ENCODE measurements at regions not wholly inside any gene's neighbourhood (a gene's known extent, or its start where the extent isn't known, plus 50 kb on each side); places are given as distances from the start of the nearest gene placed in this dataset.

GRCh38 chr18:76265497-76266235 lies 229.4 kb downstream of the ZNF516 start:
- no peaks in the 10 kb centered on the region for H3K9me3 Mint-ChIP-seq (ENCODE audit: insufficient read depth)
- peaks cover 1% of the 10 kb centered on the region for H3K27me3 Mint-ChIP-seq (ENCODE audit: low read depth)
- H3K27ac Mint-ChIP-seq: no peak overlapping the region
- DNase-seq (no peak), ATAC-seq (no peak)
- no peaks in the 10 kb centered on the region for H3K4me1 Mint-ChIP-seq (ENCODE audit: low read depth)
- POLR2A ChIA-PET: no interaction called here
- H3K36me3 Mint-ChIP-seq (ENCODE audit: low read depth): no peaks in the 10 kb centered on the region
- CTCF ChIA-PET: no interaction called here
- H3K4me3 Mint-ChIP-seq: no peak overlapping the region

GRCh38 chr18:76264876-76265250 lies 230.2 kb downstream of the ZNF516 start:
- no peaks in the 10 kb centered on the region for H3K36me3 Mint-ChIP-seq (ENCODE audit: low read depth)
- CTCF ChIA-PET: no interaction called here
- no peaks in the 10 kb centered on the region for H3K9me3 Mint-ChIP-seq (ENCODE audit: insufficient read depth)
- DNase-seq: no peak
- POLR2A ChIA-PET: no interaction called here
- no peak for ATAC-seq
- no peak overlapping the region for H3K4me3 Mint-ChIP-seq
- H3K4me1 Mint-ChIP-seq (ENCODE audit: low read depth): no peaks in the 10 kb centered on the region
- peaks cover 1% of the 10 kb centered on the region for H3K27me3 Mint-ChIP-seq (ENCODE audit: low read depth)
- H3K27ac Mint-ChIP-seq: no peak overlapping the region

GRCh38 chr18:76264198-76264875 lies 230.7 kb downstream of the ZNF516 start:
- no peak for ATAC-seq
- Mint-ChIP-seq H3K9me3 (ENCODE audit: insufficient read depth) (no peaks in the 10 kb centered on the region), H3K27ac (no peak overlapping the region), H3K27me3 (ENCODE audit: low read depth) (peaks cover 1% of the 10 kb centered on the region), H3K4me1 (ENCODE audit: low read depth) (no peaks in the 10 kb centered on the region), H3K36me3 (ENCODE audit: low read depth) (no peaks in the 10 kb centered on the region), H3K4me3 (no peak overlapping the region)
- CTCF ChIA-PET: no interaction called here
- no peak for DNase-seq
- POLR2A ChIA-PET: no interaction called here

- no peaks in the 10 kb centered on the region for H3K9me3 Mint-ChIP-seq (ENCODE audit: insufficient read depth)
- no peak overlapping the region for H3K4me3 Mint-ChIP-seq
- no peaks in the 10 kb centered on the region for H3K4me1 Mint-ChIP-seq (ENCODE audit: low read depth)
- H3K27ac Mint-ChIP-seq: no peak overlapping the region
- ChIA-PET CTCF (no interaction called here), POLR2A (no interaction called here)
- H3K27me3 Mint-ChIP-seq (ENCODE audit: low read depth): no peaks in the 10 kb centered on the region
- ATAC-seq (no peak), DNase-seq (no peak)
- no peaks in the 10 kb centered on the region for H3K36me3 Mint-ChIP-seq (ENCODE audit: low read depth)
Measured at GRCh38 chr18:76263046-76264005, 231.7 kb downstream of the ZNF516 start.

GRCh38 chr18:76260941-76261472 lies 234.0 kb downstream of the ZNF516 start:
- no peak overlapping the region for H3K27ac Mint-ChIP-seq
- H3K4me3 Mint-ChIP-seq: no peak overlapping the region
- DNase-seq (no peak), ATAC-seq (no peak)
- H3K27me3 Mint-ChIP-seq (ENCODE audit: low read depth): peaks cover 2% of the 10 kb centered on the region
- no peaks in the 10 kb centered on the region for H3K9me3 Mint-ChIP-seq (ENCODE audit: insufficient read depth)
- ChIA-PET CTCF (no interaction called here), POLR2A (no interaction called here)
- H3K4me1 Mint-ChIP-seq (ENCODE audit: low read depth): no peaks in the 10 kb centered on the region
- no peaks in the 10 kb centered on the region for H3K36me3 Mint-ChIP-seq (ENCODE audit: low read depth)

GRCh38 chr18:76259711-76260110 lies 235.3 kb downstream of the ZNF516 start:
- ChIA-PET CTCF (no interaction called here), POLR2A (interaction anchor here (0.7 kb wide), 1 partner anchor 1612 kb away, joined by 3 read pairs; no protein-coding TSS in a partner anchor)
- H3K4me1 Mint-ChIP-seq (ENCODE audit: low read depth): no peaks in the 10 kb centered on the region
- no peaks in the 10 kb centered on the region for H3K36me3 Mint-ChIP-seq (ENCODE audit: low read depth)
- H3K4me3 Mint-ChIP-seq: no peak overlapping the region
- no peak overlapping the region for H3K27ac Mint-ChIP-seq
- H3K27me3 Mint-ChIP-seq (ENCODE audit: low read depth): peaks cover 6% of the 10 kb centered on the region
- ATAC-seq: no peak
- no peaks in the 10 kb centered on the region for H3K9me3 Mint-ChIP-seq (ENCODE audit: insufficient read depth)
- DNase-seq: no peak

GRCh38 chr18:76259096-76259495 lies 235.9 kb downstream of the ZNF516 start:
- no peak overlapping the region for H3K27ac Mint-ChIP-seq
- H3K9me3 Mint-ChIP-seq (ENCODE audit: insufficient read depth): no peaks in the 10 kb centered on the region
- no peaks in the 10 kb centered on the region for H3K4me1 Mint-ChIP-seq (ENCODE audit: low read depth)
- ATAC-seq: no peak
- H3K36me3 Mint-ChIP-seq (ENCODE audit: low read depth): no peaks in the 10 kb centered on the region
- ChIA-PET CTCF (no interaction called here), POLR2A (no interaction called here)
- DNase-seq: no peak
- H3K27me3 Mint-ChIP-seq (ENCODE audit: low read depth): peaks cover 6% of the 10 kb centered on the region
- no peak overlapping the region for H3K4me3 Mint-ChIP-seq

GRCh38 chr18:76258209-76258608 lies 236.8 kb downstream of the ZNF516 start:
- peaks cover 6% of the 10 kb centered on the region for H3K27me3 Mint-ChIP-seq (ENCODE audit: low read depth)
- CTCF ChIA-PET: interaction anchor here (0.8 kb wide), 1 partner anchor 21 kb away, joined by 4 read pairs; no protein-coding TSS in a partner anchor
- no peak overlapping the region for H3K27ac Mint-ChIP-seq
- no peaks in the 10 kb centered on the region for H3K4me1 Mint-ChIP-seq (ENCODE audit: low read depth)
- ATAC-seq (no peak), DNase-seq (no peak)
- no peaks in the 10 kb centered on the region for H3K36me3 Mint-ChIP-seq (ENCODE audit: low read depth)
- H3K9me3 Mint-ChIP-seq (ENCODE audit: insufficient read depth): no peaks in the 10 kb centered on the region
- POLR2A ChIA-PET: no interaction called here
- H3K4me3 Mint-ChIP-seq: no peak overlapping the region

- Mint-ChIP-seq H3K4me1 (ENCODE audit: low read depth) (no peaks in the 10 kb centered on the region), H3K36me3 (ENCODE audit: low read depth) (no peaks in the 10 kb centered on the region), H3K27me3 (ENCODE audit: low read depth) (peaks cover 6% of the 10 kb centered on the region), H3K27ac (no peak overlapping the region), H3K9me3 (ENCODE audit: insufficient read depth) (no peaks in the 10 kb centered on the region), H3K4me3 (no peak overlapping the region)
- DNase-seq (no peak), ATAC-seq (no peak)
- CTCF ChIA-PET: no interaction called here
- POLR2A ChIA-PET: no interaction called here
Measured at GRCh38 chr18:76255070-76255683, 239.9 kb downstream of the ZNF516 start.

- Mint-ChIP-seq H3K4me1 (ENCODE audit: low read depth) (no peaks in the 10 kb centered on the region), H3K9me3 (ENCODE audit: insufficient read depth) (no peaks in the 10 kb centered on the region), H3K27me3 (ENCODE audit: low read depth) (peaks cover 6% of the 10 kb centered on the region), H3K27ac (no peak overlapping the region), H3K36me3 (ENCODE audit: low read depth) (no peaks in the 10 kb centered on the region), H3K4me3 (no peak overlapping the region)
- ChIA-PET CTCF (interaction anchor here (0.8 kb wide), 1 partner anchor 39 kb away, joined by 3 read pairs; no protein-coding TSS in a partner anchor), POLR2A (no interaction called here)
- DNase-seq (no peak), ATAC-seq (no peak)
Measured at GRCh38 chr18:76252880-76253279, 242.2 kb downstream of the ZNF516 start.

GRCh38 chr18:76252139-76252538 lies 242.9 kb downstream of the ZNF516 start:
- Mint-ChIP-seq H3K27ac (no peak overlapping the region), H3K4me1 (ENCODE audit: low read depth) (no peaks in the 10 kb centered on the region), H3K4me3 (no peak overlapping the region), H3K36me3 (ENCODE audit: low read depth) (no peaks in the 10 kb centered on the region), H3K27me3 (ENCODE audit: low read depth) (peaks cover 6% of the 10 kb centered on the region), H3K9me3 (ENCODE audit: insufficient read depth) (no peaks in the 10 kb centered on the region)
- CTCF ChIA-PET: no interaction called here
- no peak for DNase-seq
- POLR2A ChIA-PET: no interaction called here
- no peak for ATAC-seq
